ENCODE measurements at regions not wholly inside any gene's neighbourhood (a gene's known extent, or its start where the extent isn't known, plus 50 kb on each side); places are given as distances from the start of the nearest gene placed in this dataset.

DNA sequence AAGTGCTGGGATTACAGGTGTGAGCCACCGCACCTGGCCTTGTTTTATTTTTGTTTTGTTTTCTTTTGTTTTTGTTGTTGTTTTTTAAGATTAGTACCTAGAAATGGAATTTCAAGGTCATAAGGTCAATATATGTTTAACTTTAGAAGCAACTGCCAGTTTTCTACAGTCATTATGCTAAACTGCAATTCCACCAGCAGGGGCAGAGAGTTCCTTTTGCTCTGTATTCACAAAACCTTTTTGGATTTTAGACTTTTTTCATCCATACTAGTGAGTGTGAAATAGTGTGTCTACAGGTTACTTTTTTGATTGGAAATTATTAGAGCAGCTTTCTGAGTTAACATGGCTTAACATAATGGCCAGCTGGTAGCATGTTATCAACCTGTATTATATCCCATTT, 580.6 kb downstream of the TRIML1 start:
- no peak overlapping the region for H3K4me3 ChIP-seq
- no peaks in the 10 kb centered on the region for H3K4me1 ChIP-seq
- no peak for DNase-seq (ENCODE audit: extremely low spot score in 2 of 2)
- no peaks in the 10 kb centered on the region for H3K27me3 ChIP-seq
- H3K36me3 ChIP-seq = no peaks in the 10 kb centered on the region
- no peak overlapping the region for H3K27ac ChIP-seq
- H3K9me3 ChIP-seq = no peaks in the 10 kb centered on the region
- intact Hi-C loops (cut with DNase I) = no loop called here
- TF ChIP-seq POLR2AphosphoS5 (IDR thresholded peaks at IDR 0.05; ENCODE audit: insufficient read depth in 1 of 2, low read depth in 1 of 2) (no peak), POLR2A (IDR thresholded peaks at IDR 0.05) (no peak)
- TF ChIP-seq, protein P1, sequence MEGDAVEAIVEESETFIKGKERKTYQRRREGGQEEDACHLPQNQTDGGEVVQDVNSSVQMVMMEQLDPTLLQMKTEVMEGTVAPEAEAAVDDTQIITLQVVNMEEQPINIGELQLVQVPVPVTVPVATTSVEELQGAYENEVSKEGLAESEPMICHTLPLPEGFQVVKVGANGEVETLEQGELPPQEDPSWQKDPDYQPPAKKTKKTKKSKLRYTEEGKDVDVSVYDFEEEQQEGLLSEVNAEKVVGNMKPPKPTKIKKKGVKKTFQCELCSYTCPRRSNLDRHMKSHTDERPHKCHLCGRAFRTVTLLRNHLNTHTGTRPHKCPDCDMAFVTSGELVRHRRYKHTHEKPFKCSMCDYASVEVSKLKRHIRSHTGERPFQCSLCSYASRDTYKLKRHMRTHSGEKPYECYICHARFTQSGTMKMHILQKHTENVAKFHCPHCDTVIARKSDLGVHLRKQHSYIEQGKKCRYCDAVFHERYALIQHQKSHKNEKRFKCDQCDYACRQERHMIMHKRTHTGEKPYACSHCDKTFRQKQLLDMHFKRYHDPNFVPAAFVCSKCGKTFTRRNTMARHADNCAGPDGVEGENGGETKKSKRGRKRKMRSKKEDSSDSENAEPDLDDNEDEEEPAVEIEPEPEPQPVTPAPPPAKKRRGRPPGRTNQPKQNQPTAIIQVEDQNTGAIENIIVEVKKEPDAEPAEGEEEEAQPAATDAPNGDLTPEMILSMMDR (IDR thresholded peaks at IDR 0.05) = no peak

DNA sequence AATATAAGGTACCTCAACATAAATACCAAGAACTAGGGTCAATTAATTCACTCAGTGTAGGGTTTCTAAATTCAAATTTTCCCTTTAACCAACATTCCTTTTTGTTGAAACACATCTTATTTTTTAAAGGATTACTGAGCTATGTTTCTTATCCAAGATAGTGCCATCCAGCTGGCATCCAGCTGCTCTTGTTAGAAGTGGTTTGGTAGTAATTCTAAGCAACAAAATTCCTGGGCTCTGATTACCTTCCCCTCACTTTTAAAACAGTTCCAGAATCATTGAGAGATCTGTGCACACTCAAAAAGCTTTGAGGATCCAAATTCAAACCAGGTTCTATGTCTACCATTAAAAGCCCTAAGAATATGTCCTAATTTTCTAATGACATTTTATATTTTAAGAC, 583.7 kb downstream of the TRIML1 start:
- Histone ChIP-seq H3K36me3 (no peaks in the 10 kb centered on the region), H3K27ac (no peak overlapping the region), H3K9me3 (no peaks in the 10 kb centered on the region), H3K27me3 (no peaks in the 10 kb centered on the region), H3K4me3 (no peak overlapping the region), H3K4me1 (no peaks in the 10 kb centered on the region)
- no peak for DNase-seq (ENCODE audit: extremely low spot score in 2 of 2)
- no peak for TF ChIP-seq POLR2AphosphoS5 (IDR thresholded peaks at IDR 0.05; ENCODE audit: insufficient read depth in 1 of 2, low read depth in 1 of 2)
- no peak for TF ChIP-seq POLR2A (IDR thresholded peaks at IDR 0.05)
- TF ChIP-seq, protein P1 (IDR thresholded peaks at IDR 0.05) = no peak
- intact Hi-C loops (cut with DNase I) = no loop called here

DNA sequence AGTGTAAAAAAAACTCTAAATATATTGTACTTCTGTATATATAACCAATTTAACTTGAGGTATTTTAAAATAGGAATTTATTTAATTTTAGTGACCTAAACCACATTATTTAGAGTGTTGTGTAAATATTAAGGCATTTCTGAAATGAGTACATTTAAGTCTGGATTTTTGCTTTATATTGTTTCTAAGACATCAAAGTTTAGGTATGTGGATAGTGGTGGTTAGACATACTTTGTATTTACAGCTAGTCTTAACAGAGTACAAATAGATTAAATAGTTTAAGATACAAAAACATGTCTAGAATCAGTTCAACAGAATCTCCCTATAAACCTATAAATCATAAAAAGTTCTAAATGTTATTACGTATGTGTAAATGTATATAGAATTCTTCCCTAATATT, 588.5 kb downstream of the TRIML1 start:
- intact Hi-C loops (cut with DNase I) = no loop called here
- no peaks in the 10 kb centered on the region for H3K36me3 ChIP-seq
- no peak overlapping the region for H3K27ac ChIP-seq
- H3K27me3 ChIP-seq = no peaks in the 10 kb centered on the region
- no peak for DNase-seq (ENCODE audit: extremely low spot score in 2 of 2)
- TF ChIP-seq POLR2A (IDR thresholded peaks at IDR 0.05) = no peak
- no peak for TF ChIP-seq POLR2AphosphoS5 (IDR thresholded peaks at IDR 0.05; ENCODE audit: insufficient read depth in 1 of 2, low read depth in 1 of 2)
- TF ChIP-seq, protein P1 (IDR thresholded peaks at IDR 0.05) = no peak
- H3K4me3 ChIP-seq = no peak overlapping the region
- no peaks in the 10 kb centered on the region for H3K4me1 ChIP-seq
- no peaks in the 10 kb centered on the region for H3K9me3 ChIP-seq

DNA sequence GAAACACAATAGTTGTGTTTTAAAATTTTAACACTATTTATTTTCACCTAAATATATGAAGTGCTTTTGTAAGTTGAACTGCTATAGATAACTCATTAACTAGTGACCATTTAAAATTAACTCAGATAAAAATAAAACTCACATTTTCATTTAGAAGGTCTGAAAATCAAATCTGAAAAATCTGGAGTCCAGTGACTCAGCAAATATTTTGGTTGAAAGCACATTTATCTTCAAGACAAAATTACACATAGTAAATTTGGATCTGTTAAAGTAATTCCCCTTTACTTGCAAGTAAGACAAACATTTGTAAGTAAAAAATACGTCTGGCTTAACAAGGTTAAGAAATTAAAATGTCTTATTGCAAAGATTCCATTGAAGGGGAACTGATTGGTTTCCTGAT, 589.1 kb downstream of the TRIML1 start:
- intact Hi-C loops (cut with DNase I) = no loop called here
- H3K27me3 ChIP-seq = no peaks in the 10 kb centered on the region

DNA sequence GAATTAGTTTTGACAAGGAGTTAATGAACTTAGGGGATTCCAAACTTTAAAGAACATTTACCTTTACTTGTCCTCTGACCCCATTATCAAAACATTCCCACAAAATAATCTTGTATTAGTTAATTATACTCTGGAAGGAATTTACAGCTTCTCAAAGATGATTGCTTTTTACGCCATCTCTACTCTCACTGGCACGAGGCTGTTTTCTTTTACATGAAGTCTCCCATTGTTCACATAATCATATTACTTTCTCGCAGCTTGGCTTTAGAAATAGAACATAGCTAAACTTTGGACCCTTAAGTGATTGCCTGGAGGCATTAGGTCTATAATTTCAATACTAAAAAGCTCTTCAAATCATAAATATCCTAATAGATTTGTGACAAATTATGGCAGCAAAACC, 592.9 kb downstream of the TRIML1 start:
- no peaks in the 10 kb centered on the region for H3K27me3 ChIP-seq
- H3K27ac ChIP-seq = no peak overlapping the region
- H3K4me1 ChIP-seq = no peaks in the 10 kb centered on the region
- no peaks in the 10 kb centered on the region for H3K36me3 ChIP-seq
- H3K9me3 ChIP-seq = no peaks in the 10 kb centered on the region
- no peak for DNase-seq (ENCODE audit: extremely low spot score in 2 of 2)
- H3K4me3 ChIP-seq = no peak overlapping the region
- TF ChIP-seq POLR2AphosphoS5 (IDR thresholded peaks at IDR 0.05; ENCODE audit: insufficient read depth in 1 of 2, low read depth in 1 of 2) (no peak), POLR2A (IDR thresholded peaks at IDR 0.05) (no peak)
- TF ChIP-seq, protein P1 (IDR thresholded peaks at IDR 0.05) = no peak
- intact Hi-C loops (cut with DNase I) = no loop called here

More for the DNA sequence above, 589.1 kb downstream of the TRIML1 start:
- no peak overlapping the region for H3K4me3 ChIP-seq
- no peak overlapping the region for H3K27ac ChIP-seq
- no peaks in the 10 kb centered on the region for H3K9me3 ChIP-seq
- H3K36me3 ChIP-seq = no peaks in the 10 kb centered on the region
- no peaks in the 10 kb centered on the region for H3K4me1 ChIP-seq
- TF ChIP-seq POLR2AphosphoS5 (IDR thresholded peaks at IDR 0.05; ENCODE audit: insufficient read depth in 1 of 2, low read depth in 1 of 2) (no peak), POLR2A (IDR thresholded peaks at IDR 0.05) (no peak)
- TF ChIP-seq, protein P1 (IDR thresholded peaks at IDR 0.05) = no peak
- DNase-seq (ENCODE audit: extremely low spot score in 2 of 2) = no peak
